KBM-7 (cell line): ENCODE measurements at regions not wholly inside any gene's neighbourhood (a gene's known extent, or its start where the extent isn't known, plus 50 kb on each side); places are given as distances from the start of the nearest gene placed in this dataset.
A peak's percentile ranks its signal among the peaks of the same experiment; 100 is the strongest.

Experiments used
- DNase-seq: peaks from one replicate; pipeline ENCODE4 v3.0.0-alpha.2; 2015
- in situ Hi-C: fragments of 300-500 bp; cut with MboI; formaldehyde crosslinking; loops from 2 replicates; pipeline ENCODE4 v1.14.3; 2020; ENCODE audit warnings: low sequenced_read_pairs, low pct_unique_long_range_greater_than_20kb, mixed read lengths

DNA sequence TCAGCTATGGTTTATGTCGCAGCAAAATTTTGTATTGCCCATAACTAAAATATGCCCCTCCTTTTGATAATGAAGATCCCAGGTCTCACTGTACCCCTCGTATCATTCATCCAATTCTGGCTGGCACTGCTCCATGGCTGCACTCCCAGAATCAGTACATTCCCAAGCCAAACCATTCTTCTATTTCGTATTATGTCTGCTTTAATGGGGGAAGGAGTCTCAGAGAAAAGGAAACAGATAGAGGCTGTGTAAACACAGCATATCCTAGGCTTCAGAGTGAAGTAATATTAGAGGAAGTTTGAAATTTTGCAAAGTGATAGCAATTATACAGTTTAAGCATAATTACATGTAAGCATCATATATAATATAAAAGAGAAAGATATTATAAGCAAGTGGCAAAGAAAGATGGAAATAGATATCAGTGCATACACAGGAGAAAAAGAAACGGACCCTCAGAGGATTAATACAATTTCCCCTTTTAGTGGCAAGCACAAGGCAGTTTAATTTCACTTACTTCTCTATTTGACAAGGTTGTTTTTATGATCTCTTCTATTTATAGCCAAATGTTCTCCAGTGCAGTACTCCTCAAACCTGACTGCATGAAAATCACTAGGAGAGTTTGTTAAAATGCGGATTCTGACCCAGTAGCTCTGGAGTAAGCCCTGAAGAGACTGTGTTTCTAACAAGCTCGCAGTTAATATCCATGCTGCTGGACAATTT, 56.5 kb upstream of the TENT5A start:
- in situ Hi-C loops, result no loop called here
- peak; percentile 92 for DNase-seq

DNA sequence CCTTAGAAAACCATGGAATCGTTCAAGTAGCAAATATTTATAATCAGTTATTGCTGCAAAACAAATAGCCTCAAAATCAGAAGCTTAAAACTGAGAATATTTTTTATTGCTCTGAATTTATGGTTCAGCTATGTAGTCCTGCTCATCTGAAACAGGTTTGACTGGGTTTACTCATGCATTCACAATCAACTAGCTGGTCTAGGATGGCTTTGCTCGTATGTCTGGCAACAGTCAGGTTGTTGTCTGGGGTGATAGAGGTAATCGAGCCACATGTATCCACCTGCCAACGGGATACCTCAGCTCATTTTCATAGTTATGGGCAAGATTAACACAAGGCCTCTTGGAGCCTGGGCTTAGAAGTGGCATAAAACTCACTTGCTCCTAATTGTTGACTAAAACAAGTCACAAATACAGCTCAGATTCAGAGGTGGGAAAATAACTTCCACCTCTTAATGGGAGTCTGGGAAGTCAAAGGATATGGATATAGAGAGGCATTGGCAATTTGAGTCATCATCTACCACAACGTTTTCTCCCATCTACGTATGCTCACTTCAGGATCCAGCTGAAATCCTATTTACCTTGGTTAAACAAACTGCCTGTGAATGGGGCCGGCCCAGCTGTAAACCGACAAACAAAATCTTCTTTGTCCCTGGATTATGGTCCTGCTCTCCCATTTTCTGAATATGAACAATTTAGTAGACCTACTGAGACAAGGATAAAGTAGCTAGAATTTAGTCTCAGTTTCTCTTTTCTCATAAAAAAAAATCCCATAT, 54.5 kb upstream of the TENT5A start:
- in situ Hi-C loops, result no loop called here
- no peak for DNase-seq

DNA sequence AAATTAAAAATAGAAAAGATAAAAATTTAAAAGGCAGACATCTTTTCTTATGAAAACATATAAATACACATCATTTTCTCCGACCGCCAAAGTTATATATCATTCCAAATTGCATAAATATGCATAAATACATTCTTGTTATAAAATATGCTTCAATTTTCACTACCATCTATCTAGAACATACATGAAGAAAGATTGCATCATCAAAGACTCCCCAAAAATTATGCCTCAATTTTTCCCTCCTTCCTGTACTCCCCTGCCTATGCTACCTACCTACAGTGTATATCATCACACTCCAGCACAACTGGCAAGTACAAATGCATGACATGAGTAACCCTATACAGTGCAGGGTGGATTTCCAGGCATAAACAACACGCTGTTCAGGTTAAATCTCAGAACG, 49.9 kb upstream of the TENT5A start:
- in situ Hi-C loops, result no loop called here

More for the DNA sequence above, 49.9 kb upstream of the TENT5A start:
- DNase-seq, result no peak
